ENCODE measurements at regions not wholly inside any gene's neighbourhood (a gene's known extent, or its start where the extent isn't known, plus 50 kb on each side); places are given as distances from the start of the nearest gene placed in this dataset.
A peak's percentile ranks its signal among the peaks of the same experiment; 100 is the strongest.

DNA sequence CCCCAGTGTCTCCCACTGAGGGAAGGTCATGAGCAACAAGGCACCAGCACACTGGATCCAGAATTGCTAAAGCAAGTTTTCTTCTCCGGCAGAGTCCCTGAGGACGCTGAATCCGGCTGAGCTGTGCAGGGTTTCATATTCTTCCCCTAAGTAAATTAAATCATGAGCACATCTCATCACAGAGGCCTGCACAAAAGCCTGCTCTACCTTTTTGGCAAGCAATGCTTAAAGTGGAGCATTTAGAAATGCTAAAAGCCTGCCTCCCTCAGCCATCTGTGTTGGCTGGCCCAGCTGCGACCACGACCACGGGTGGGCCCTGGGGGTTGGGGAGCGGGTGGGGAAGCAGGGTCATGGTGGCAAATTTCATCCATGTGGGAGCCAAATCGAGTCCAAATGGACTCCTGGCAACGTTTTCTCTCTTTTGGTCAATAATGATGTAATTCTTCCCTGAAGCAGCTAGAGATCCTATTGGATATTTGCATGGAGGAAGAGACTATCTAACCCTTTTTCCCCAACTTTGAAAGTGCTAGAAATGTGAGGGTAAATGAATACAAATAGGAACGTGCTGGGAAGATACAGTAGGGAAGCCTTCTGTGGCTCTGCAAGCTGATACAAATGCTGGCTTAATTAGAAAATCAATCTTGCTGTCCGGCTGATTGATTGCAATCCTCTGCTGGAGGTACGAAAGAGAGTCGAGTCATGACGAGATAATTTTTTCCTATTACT, 532.8 kb upstream of the TBL1XR1 start:
- DNase-seq = no peak

- DNase-seq = no peak
Measured at GRCh38 chr3:177730814-177731213, 533.5 kb upstream of the TBL1XR1 start.

DNA sequence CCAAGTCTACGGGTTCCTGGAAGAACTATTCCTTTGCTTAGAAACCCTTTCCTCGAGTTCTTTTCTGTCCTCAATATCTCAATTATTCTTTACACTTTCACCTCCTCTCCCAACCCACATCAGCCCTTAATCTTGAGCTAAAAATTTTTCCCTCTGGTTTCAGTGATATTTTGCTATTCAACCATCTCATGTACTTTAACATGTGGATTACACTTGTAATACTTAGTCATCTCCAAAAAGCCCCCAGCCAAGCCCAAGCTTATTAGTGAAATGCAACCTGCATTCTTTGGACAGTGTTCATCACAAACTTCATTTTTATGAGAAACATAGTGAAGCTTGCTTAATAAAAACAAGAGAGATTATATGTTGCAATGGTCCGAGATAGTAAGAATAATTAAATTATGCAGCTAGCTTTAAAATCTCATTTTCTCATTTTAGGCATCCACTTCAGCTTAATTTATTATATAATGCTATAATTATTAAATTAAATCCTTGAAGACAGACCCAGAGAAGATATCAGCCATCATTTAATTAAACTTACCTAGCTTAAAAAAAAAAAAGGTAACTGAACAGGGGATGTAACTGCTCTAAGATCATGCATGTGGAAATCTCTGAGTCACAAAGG, 534.5 kb upstream of the TBL1XR1 start:
- DNase-seq = no peak

DNA sequence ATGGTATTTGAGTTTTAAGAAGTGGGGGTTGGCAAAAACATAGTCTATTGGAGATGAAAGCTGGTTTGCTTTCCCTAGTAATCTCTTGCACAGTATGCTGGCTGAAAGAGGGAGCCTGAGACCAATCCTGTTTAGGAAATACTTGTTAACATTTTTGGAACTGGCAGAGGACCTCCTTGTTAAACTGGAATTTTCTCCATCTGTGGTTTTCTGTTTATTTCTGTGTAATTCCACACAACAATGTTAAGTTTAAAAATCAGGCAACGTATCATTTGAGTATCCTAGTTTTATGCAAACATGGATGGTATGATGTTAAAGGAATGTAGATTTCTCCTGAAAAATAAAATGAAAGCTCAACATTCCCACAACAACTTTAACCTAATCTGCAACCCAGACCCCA, 536.0 kb upstream of the TBL1XR1 start:
- DNase-seq = peak in 1 of 2 experiments; percentile 55

DNA sequence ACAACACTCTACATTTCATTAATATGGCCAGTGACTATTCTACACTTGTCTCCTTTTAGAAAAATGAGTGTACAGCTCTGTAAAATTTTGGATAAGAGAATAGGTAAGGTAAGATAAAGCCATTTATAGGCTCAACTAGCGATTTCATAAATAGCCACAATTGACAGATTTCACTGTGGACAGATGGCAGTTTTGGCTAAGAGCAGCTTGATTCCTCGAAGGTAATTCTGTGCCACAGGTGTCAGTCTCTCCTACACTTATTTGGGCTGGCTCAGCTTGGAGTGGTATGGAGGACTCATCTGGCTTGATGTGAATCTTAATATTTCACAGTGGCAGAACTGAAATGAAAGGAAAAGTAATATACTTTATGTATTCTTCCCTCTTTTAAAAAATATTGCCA, 536.7 kb upstream of the TBL1XR1 start:
- DNase-seq = peak; percentile 47 to 80

GRCh38 chr3:177735431-177735830, 538.1 kb upstream of the TBL1XR1 start:
- no peak for DNase-seq

DNA sequence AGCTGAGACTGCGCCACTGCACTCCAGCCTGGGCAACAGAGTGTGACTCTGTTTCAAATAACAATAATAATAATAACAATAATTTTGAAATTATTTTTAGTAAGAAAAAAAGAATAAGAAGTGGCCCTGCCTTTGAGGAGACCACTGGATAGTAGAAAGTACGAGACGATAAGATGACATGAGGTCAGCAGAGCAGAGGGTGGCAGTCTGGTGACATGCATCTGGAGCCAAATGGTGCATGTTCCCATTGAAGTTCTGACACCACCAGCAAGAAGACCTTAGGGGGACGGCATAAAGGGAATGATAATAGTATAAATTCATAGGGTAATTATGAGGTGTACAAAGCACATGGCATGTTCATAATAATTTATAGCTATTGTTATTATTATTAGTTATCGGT, 542.2 kb upstream of the TBL1XR1 start:
- DNase-seq = no peak

DNA sequence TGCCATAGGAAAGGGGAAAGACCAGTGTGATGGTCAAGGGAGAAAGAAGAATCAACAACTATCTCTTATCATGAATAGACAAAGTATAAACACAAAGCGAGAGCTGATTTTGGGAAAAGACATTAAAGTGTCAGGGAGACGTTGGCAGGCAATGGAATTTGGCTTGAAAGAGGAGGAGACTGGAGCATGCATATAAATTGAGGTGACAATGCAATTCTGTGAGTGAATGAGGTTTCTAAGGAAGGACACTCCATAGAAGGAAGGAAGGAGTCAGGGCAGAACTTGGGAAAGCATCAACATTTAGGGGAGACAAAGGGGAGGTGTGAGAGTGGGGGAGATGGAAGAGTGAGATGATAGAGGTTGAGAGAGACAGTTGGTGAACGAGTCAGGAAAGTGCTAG, 543.0 kb upstream of the TBL1XR1 start:
- DNase-seq = no peak

DNA sequence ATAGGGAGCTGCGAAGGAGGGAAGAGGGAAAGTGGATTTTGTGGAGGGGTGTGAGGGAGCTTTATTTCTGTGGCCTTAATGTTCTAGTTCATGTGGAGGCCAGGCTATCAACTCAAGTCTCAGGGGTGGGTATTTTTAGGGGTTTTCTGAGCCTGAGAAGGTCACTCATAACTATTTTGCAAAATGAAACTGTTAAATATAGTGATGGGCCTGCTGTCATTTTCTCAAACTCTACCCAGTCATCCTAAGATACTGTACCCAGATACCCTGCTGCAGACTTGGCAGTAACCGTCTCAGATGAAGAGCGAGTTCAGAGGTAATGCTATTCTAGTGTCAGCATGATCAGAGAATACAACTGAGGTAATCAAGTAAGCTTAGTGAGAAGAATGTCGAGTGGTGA, 545.0 kb upstream of the TBL1XR1 start:
- no peak for DNase-seq

DNA sequence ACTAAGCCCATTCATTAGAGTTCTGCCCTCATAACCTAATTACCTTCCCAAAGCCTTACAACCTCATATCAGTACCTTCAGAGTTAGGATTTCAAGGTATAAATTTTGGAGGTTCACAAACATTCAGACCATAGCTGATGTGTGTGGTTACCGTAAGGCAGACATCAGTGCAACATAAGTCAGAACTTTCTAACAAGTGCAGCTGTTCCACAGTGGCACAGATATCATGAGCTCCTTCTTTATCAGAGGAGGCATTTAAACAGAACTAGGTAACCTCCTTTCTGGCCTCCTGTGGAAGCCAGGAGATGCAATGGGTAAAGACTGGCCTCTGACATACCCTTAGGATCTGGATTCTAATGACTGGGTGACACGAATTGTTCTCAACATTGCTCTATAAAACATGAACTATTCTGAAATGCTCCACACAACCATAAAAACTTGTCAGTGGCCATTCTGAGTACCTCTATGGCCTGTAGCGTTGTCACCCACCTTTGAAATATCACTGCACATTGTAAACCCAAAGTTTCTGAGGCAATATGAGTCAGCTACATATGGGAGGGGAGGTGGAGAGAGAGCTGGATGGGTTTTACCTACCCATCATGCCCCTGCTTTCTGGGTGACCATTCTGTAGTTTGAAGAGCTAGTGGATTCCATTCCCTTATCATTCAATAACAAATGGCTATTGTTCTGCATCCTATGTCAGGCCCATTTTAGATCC, 546.0 kb upstream of the TBL1XR1 start:
- no peak for DNase-seq

- DNase-seq = no peak
Measured at GRCh38 chr3:177744873-177745606, 547.8 kb upstream of the TBL1XR1 start.

DNA sequence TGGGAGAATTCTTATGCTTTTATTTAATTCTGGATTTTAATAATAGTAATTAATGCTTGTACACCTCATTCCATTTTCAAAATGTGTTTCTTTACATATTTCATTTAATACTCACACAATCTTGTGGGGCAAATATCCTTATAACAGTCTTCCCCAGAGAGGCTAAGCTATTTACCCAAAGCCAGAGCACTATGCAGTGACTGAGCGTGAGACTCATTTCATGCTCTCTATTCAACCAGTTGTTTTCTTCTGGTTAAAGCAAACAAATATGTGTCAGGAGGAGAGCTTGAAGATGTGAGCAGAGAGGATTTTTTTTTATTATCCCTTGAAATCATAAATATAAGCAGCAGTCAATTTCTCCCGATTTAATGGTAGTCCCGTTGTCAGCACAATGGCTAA, 548.3 kb upstream of the TBL1XR1 start:
- DNase-seq = no peak

GRCh38 chr3:177746337-177746933, 549.2 kb upstream of the TBL1XR1 start:
- DNase-seq = no peak

DNA sequence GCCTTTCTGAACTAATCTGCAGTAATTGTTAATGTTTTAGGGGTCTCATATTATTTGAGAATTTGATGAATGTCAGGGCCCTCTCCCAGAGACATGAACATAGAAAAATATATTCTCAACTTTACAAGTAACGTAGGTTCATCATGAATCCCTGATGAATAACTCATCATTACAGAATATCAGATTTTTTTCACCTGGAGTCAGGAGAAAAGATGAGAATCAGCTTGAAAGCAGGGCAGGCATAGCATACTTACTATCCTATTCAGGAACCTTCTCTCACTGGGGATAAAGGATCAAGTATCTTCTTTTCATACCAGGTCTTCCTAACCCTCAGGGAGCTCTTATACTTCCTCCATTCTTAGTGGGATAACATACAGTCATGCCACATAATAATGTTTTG, 552.6 kb upstream of the TBL1XR1 start:
- DNase-seq = no peak

DNA sequence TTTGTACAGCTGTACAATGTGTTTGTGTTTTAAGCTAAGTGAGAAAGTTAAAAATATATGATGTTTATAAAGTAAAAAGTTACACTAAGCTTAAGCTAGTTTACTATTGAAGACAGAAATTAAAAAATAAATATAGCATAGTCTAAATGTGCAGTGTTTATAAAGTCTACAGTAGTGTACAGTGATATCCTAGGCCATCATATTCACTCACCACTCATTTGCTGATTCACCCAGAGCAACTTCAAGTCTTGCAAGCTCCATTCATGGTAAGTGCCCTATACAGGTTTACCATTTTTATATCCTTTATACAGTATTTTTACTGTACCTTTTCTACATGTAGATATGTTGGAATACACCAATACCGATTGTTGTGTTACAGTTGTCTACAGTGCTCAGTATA, 553.2 kb upstream of the TBL1XR1 start:
- no peak for DNase-seq

GRCh38 chr3:177751770-177752169, 554.5 kb upstream of the TBL1XR1 start:
- no peak for DNase-seq

DNA sequence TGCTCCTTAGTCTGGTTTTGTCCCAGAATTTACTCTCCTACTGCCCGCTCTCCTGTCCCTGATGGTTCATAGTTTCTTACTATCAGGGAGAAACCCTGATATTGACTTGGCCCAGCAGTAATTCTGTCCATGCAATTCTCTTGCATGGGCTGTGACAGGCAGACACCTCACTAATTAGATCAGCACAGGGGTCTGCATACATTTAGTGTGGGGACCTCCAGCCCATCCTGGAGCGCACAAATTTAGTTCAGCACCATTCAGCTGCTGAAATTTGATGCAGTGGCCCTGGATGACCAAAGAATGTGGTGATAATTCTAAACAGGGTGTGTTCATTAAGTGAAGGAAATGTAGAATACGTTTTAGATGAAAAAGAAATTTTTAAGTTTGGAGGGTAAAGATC, 555.5 kb upstream of the TBL1XR1 start:
- no peak for DNase-seq

GRCh38 chr3:177753451-177754155, 556.3 kb upstream of the TBL1XR1 start:
- DNase-seq = no peak

- no peak for DNase-seq
Measured at GRCh38 chr3:177754508-177754921, 557.2 kb upstream of the TBL1XR1 start.

GRCh38 chr3:177758126-177758525, 560.8 kb upstream of the TBL1XR1 start:
- DNase-seq = no peak

GRCh38 chr3:177760803-177761202, 563.5 kb upstream of the TBL1XR1 start:
- DNase-seq = no peak

GRCh38 chr3:177764377-177764912, 567.2 kb upstream of the TBL1XR1 start:
- DNase-seq = no peak
